GM21526 (cell line): ENCODE measurements at regions not wholly inside any gene's neighbourhood (a gene's known extent, or its start where the extent isn't known, plus 50 kb on each side); places are given as distances from the start of the nearest gene placed in this dataset.
A peak's percentile ranks its signal among the peaks of the same experiment; 100 is the strongest.

Source experiments
- ATAC-seq: cut with Tn5 transposase; IDR thresholded peaks from one replicate; pipeline ENCODE4 v1.9.1; 2021; ENCODE audit warnings: moderate library complexity; ENCODE audit not compliant: unreplicated experiment, low FRiP score

GRCh38 chr7:121575194-121575765 is 179.2 kb upstream of the FAM3C start:
- ATAC-seq: no peak

GRCh38 chr7:121574109-121574508 is 178.0 kb upstream of the FAM3C start:
- ATAC-seq: no peak

GRCh38 chr7:121572615-121573014 is 176.5 kb upstream of the FAM3C start:
- ATAC-seq: no peak

- ATAC-seq: no peak
Observed at GRCh38 chr7:121570365-121570764, 174.3 kb upstream of the FAM3C start.

GRCh38 chr7:121563177-121563576 is 167.1 kb upstream of the FAM3C start:
- no peak for ATAC-seq

- no peak for ATAC-seq
Observed at GRCh38 chr7:121562259-121562658, 166.2 kb upstream of the FAM3C start.

GRCh38 chr7:121561717-121562116 is 165.6 kb upstream of the FAM3C start:
- ATAC-seq: no peak

GRCh38 chr7:121560267-121560990 is 164.3 kb upstream of the FAM3C start:
- ATAC-seq: no peak

- no peak for ATAC-seq
Observed at GRCh38 chr7:121558288-121558687, 162.2 kb upstream of the FAM3C start.

- ATAC-seq: no peak
Observed at GRCh38 chr7:121557034-121557892, 161.2 kb upstream of the FAM3C start.

- ATAC-seq: no peak
Observed at GRCh38 chr7:121555558-121555957, 159.4 kb upstream of the FAM3C start.

GRCh38 chr7:121547544-121548092 is 151.5 kb upstream of the FAM3C start:
- ATAC-seq: peak; percentile 90

- no peak for ATAC-seq
Observed at GRCh38 chr7:121546632-121547543, 150.8 kb upstream of the FAM3C start.

- no peak for ATAC-seq
Observed at GRCh38 chr7:121545418-121545817, 149.3 kb upstream of the FAM3C start.

GRCh38 chr7:121544726-121545125 is 148.6 kb upstream of the FAM3C start:
- ATAC-seq: peak; percentile 54

GRCh38 chr7:121544238-121544637 is 148.1 kb upstream of the FAM3C start:
- ATAC-seq: no peak

- ATAC-seq: no peak
Observed at GRCh38 chr7:121541457-121541856, 145.3 kb upstream of the FAM3C start.

GRCh38 chr7:121540138-121540537 is 144.0 kb upstream of the FAM3C start:
- no peak for ATAC-seq

GRCh38 chr7:121537031-121537430 is 140.9 kb upstream of the FAM3C start:
- ATAC-seq: no peak
